B cell (primary cell): ENCODE measurements at regions not wholly inside any gene's neighbourhood (a gene's known extent, or its start where the extent isn't known, plus 50 kb on each side); places are given as distances from the start of the nearest gene placed in this dataset.
A peak's percentile ranks its signal among the peaks of the same experiment; 100 is the strongest.

ENCODE experiments used
- ATAC-seq: fragments of 200-7000 bp; cut with Tn5 transposase; one replicate; pipeline ENCODE4 v1.10.0; 2021; ENCODE audit warnings: low read depth, mild to moderate bottlenecking, moderate number of reproducible peaks, moderate library complexity
- CTCF ChIA-PET: fragments of 350-600 bp; sonication (Branson Sonifier 250); formaldehyde crosslinking; loops from one replicate; lab custom pipeline; 2021; ENCODE audit warnings: antibody characterized with exemption, inconsistent platforms; lab: Charles Lee
- POLR2A ChIA-PET: fragments of 350-600 bp; sonication (Branson Sonifier 250); formaldehyde crosslinking; loops from one replicate; lab custom pipeline; 2021; ENCODE audit warnings: antibody characterized with exemption; lab: Charles Lee
- DNase-seq: peaks from one replicate; pipeline ENCODE4 v3.0.0; 2013
- H2AFZ ChIP-seq: 2 replicates; pipeline ENCODE4 v1.6.1; 2012; ENCODE audit warnings: mild to moderate bottlenecking, low read depth, low read length; ENCODE audit not compliant: insufficient read depth, poor library complexity, severe bottlenecking
- H3K27ac ChIP-seq, 2 donors: 1 replicate in 1 of 2; 2 replicates in 1 of 2; pipeline ENCODE4 v1.5.1; 2012 to 2013; ENCODE audit warnings: low read length in 2 of 2, mild to moderate bottlenecking in 2 of 2, moderate library complexity in 1 of 2
- H3K27me3 ChIP-seq, 4 experiments: fragments of 200-600 bp in 1 of 4; sonication (generic) in 1 of 4; replicated peaks in 1 of 4; 1 replicate in 2 of 4; 2 replicates in 2 of 4; pipeline versions ENCODE4 v1.6.1 to v1.7.0; 2013 to 2016; ENCODE audit warnings: low read length in 3 of 4, mild to moderate bottlenecking in 2 of 4, mixed read lengths in 1 of 4, moderate library complexity in 1 of 4; ENCODE audit not compliant: insufficient read depth in 4 of 4, control insufficient read depth in 3 of 4; ENCODE audit errors: control extremely low read depth in 1 of 4
- H3K36me3 ChIP-seq, 2 experiments: replicated peaks in 1 of 2; 1 replicate in 1 of 2; 2 replicates in 1 of 2; pipeline versions ENCODE4 v1.6.1 to v1.7.1; 2013; ENCODE audit warnings: low read length in 1 of 2; ENCODE audit not compliant: insufficient read depth in 2 of 2, control insufficient read depth in 1 of 2; ENCODE audit errors: control extremely low read depth in 1 of 2, extremely low read depth in 1 of 2
- H3K4me1 ChIP-seq, 2 donors: fragments of 200-600 bp in 1 of 2; sonication (generic) in 1 of 2; 1 replicate in 1 of 2; 2 replicates in 1 of 2; pipeline versions ENCODE4 v1.5.1 to v1.6.1; 2013 to 2017; ENCODE audit warnings: low read length in 2 of 2; ENCODE audit not compliant: control insufficient read depth in 2 of 2, insufficient read depth in 2 of 2
- H3K4me2 ChIP-seq: replicated peaks from 2 replicates; pipeline ENCODE3; 2012; ENCODE audit warnings: mild to moderate bottlenecking, low read depth, low read length; ENCODE audit not compliant: poor library complexity, severe bottlenecking
- H3K4me3 ChIP-seq, 5 experiments: fragments of 200-600 bp in 1 of 5; sonication (generic) in 1 of 5; 1 replicate in 3 of 5; 2 replicates in 2 of 5; pipeline versions ENCODE4 v1.5.1 to v1.7.0; 2011 to 2016; ENCODE audit warnings: low read length in 4 of 5, mild to moderate bottlenecking in 4 of 5, low read depth in 2 of 5, control low read depth in 1 of 5, moderate library complexity in 1 of 5; ENCODE audit not compliant: insufficient read depth in 1 of 5; ENCODE audit errors: control extremely low read depth in 1 of 5, extremely low read depth in 1 of 5
- H3K79me2 ChIP-seq: fragments of 200-600 bp; sonication (generic); one replicate; pipeline ENCODE4 v1.6.0; 2016; ENCODE audit warnings: low read length; ENCODE audit not compliant: control insufficient read depth, insufficient read depth
- H3K9ac ChIP-seq: fragments of 200-600 bp; sonication (generic); 2 replicates; pipeline ENCODE4 v1.6.1; 2017; ENCODE audit warnings: mild to moderate bottlenecking, low read length, moderate library complexity
- H3K9me3 ChIP-seq, 3 donors: one replicate each; pipeline versions ENCODE4 v1.6.1 to v1.7.1; 2013; ENCODE audit warnings: low read length in 2 of 3; ENCODE audit not compliant: control insufficient read depth in 2 of 3, insufficient read depth in 1 of 3; ENCODE audit errors: control extremely low read depth in 1 of 3
- H4K20me1 ChIP-seq: 2 replicates; pipeline ENCODE4 v1.6.0; 2012; ENCODE audit warnings: mild to moderate bottlenecking, low read length; ENCODE audit not compliant: insufficient read depth, control insufficient read depth, poor library complexity, severe bottlenecking
- H3K27ac Mint-ChIP-seq: one replicate; pipeline ENCODE4 v1.8.0; 2021; ENCODE audit warnings: mixed read lengths
- H3K27me3 Mint-ChIP-seq: one replicate; pipeline ENCODE4 v1.8.0; 2021; ENCODE audit warnings: mixed read lengths
- H3K4me1 Mint-ChIP-seq: one replicate; pipeline ENCODE4 v1.8.0; 2021; ENCODE audit warnings: mixed read lengths
- H3K4me3 Mint-ChIP-seq: one replicate; pipeline ENCODE4 v1.8.0; 2021; ENCODE audit warnings: mixed read lengths
- H3K9me3 Mint-ChIP-seq: one replicate; pipeline ENCODE4 v1.8.0; 2022; ENCODE audit warnings: mixed read lengths; ENCODE audit not compliant: insufficient read depth
- CTCF ChIP-seq: fragments of 200-600 bp; IDR thresholded peaks from one replicate; pipeline ENCODE4 v1.8.0; 2022; ENCODE audit warnings: antibody characterized with exemption, mild to moderate bottlenecking
- EZH2 ChIP-seq: IDR thresholded peaks from 2 replicates; pipeline ENCODE4 v1.6.1; 2012; ENCODE audit warnings: borderline replicate concordance, low read depth, mild to moderate bottlenecking, moderate library complexity, low read length; ENCODE audit not compliant: insufficient read depth, poor library complexity, severe bottlenecking
- WGBS: methylation state at CpG from one replicate; pipeline ENCODE4 v1.1.5; 2013; ENCODE audit warnings: missing lambda C conversion rate; ENCODE audit not compliant: insufficient coverage; 5-methylcytosine and 5-hydroxymethylcytosine counted together
- intact Hi-C: fragments of 100-400 bp; cut with micrococcal nuclease; formaldehyde crosslinking; loops from one replicate; pipeline ENCODE4 v1.10.0; 2022

GRCh38 chr17:77284023-77284617, 143.4 kb downstream of the SEC14L1 start:
- ATAC-seq (no peak), DNase-seq (no peak)
- peaks cover 0 to 12% (median 0%) of the 10 kb centered on the region in 3 donors for H3K9me3 ChIP-seq
- no peak overlapping the region for H3K4me3 ChIP-seq
- H3K36me3 ChIP-seq: no peaks in the 10 kb centered on the region
- Mint-ChIP-seq H3K9me3 (no peaks in the 10 kb centered on the region), H3K27me3 (peaks cover 22% of the 10 kb centered on the region), H3K27ac (no peak overlapping the region), H3K4me3 (no peak overlapping the region), H3K4me1 (peaks cover 24% of the 10 kb centered on the region)
- CTCF ChIA-PET: interaction anchor here (0.6 kb wide), 2 partner anchors 63 to 79 kb away, joined by 3 read pairs; no protein-coding TSS in a partner anchor
- TF ChIP-seq EZH2 (no peak), CTCF (no peak)
- H3K9ac ChIP-seq: no peak overlapping the region
- peaks cover 25 to 26% of the 10 kb centered on the region in 2 donors for H3K4me1 ChIP-seq
- peaks cover 6% of the 10 kb centered on the region for H4K20me1 ChIP-seq
- no peaks in the 10 kb centered on the region for H3K79me2 ChIP-seq
- no peak overlapping the region for H3K27ac ChIP-seq
- peaks cover 0 to 31% (median 8%) of the 10 kb centered on the region in 4 experiments for H3K27me3 ChIP-seq
- intact Hi-C loops: loop anchor here (5.0 kb wide), 1 partner anchor 48 kb away; no protein-coding TSS in a partner anchor
- 94% methylated on average over 12 of the region's 14 CpGs for WGBS
- POLR2A ChIA-PET: no interaction called here
- H3K4me2 ChIP-seq: no peak overlapping the region
- H2AFZ ChIP-seq: no peak overlapping the region

GRCh38 chr17:77285594-77286390, 145.0 kb downstream of the SEC14L1 start:
- POLR2A ChIA-PET: no interaction called here
- peaks cover 16% of the 10 kb centered on the region in 2 donors for H3K4me1 ChIP-seq
- Mint-ChIP-seq H3K4me1 (peaks cover 18% of the 10 kb centered on the region), H3K27ac (no peak overlapping the region), H3K9me3 (no peaks in the 10 kb centered on the region), H3K4me3 (no peak overlapping the region), H3K27me3 (peaks cover 17% of the 10 kb centered on the region)
- peaks cover 0 to 21% (median 8%) of the 10 kb centered on the region in 4 experiments for H3K27me3 ChIP-seq
- CTCF ChIA-PET: interaction anchor here (1.2 to 1.6 kb wide), 3 partner anchors 39 to 209 kb away, joined by 3 to 6 read pairs (median 4); no protein-coding TSS in a partner anchor
- ATAC-seq (no peak), DNase-seq (peak; percentile 46)
- H3K4me3 ChIP-seq: no peak overlapping the region
- intact Hi-C loops: no loop called here
- peaks cover 0 to 12% (median 0%) of the 10 kb centered on the region in 3 donors for H3K9me3 ChIP-seq
- peaks cover 6% of the 10 kb centered on the region for H4K20me1 ChIP-seq
- WGBS: 41% methylated on average over 29 of the region's 34 CpGs
- no peaks in the 10 kb centered on the region for H3K36me3 ChIP-seq
- TF ChIP-seq EZH2: no peak
- TF ChIP-seq CTCF: no peak
- peak overlapping the region; percentile 32 for H2AFZ ChIP-seq
- no peaks in the 10 kb centered on the region for H3K79me2 ChIP-seq
- H3K27ac ChIP-seq: no peak overlapping the region
- H3K9ac ChIP-seq: no peak overlapping the region
- peak overlapping the region; percentile 40 for H3K4me2 ChIP-seq
